HEK293 (cell line): ENCODE measurements at regions not wholly inside any gene's neighbourhood (a gene's known extent, or its start where the extent isn't known, plus 50 kb on each side); places are given as distances from the start of the nearest gene placed in this dataset.
A peak's percentile ranks its signal among the peaks of the same experiment; 100 is the strongest.
"Not testable (repeated sequence)": the region's sequence is repeated elsewhere in the genome, so short reads cannot be mapped to it uniquely, and the experiment has no call there.

Source experiments
- CTCF ChIA-PET: fragments of 350-600 bp; formaldehyde crosslinking; extraction: SDS; loops from one replicate; lab custom pipeline; 2021; ENCODE audit warnings: antibody characterized with exemption; lab: Yijun Ruan, JAX
- POLR2A ChIA-PET: fragments of 300-600 bp; formaldehyde crosslinking; extraction: SDS; loops from one replicate; lab custom pipeline; 2020; ENCODE audit warnings: antibody characterized with exemption, inconsistent platforms; lab: Yijun Ruan, JAX
- H3K27ac ChIP-seq: fragments of 200-500 bp; sonication (Bioruptor generic); 2 replicates; pipeline ENCODE4 v1.5.1; 2014; ENCODE audit warnings: low read depth, low read length, control low read depth, inconsistent platforms; ENCODE audit errors: extremely low read depth
- H3K36me3 ChIP-seq, 2 experiments: fragments of 200-500 bp in 1 of 2; sonication (Bioruptor generic) in 1 of 2; 1 replicate in 1 of 2; 2 replicates in 1 of 2; pipeline ENCODE4 v1.5.1; 2014 to 2017; ENCODE audit warnings: inconsistent platforms in 2 of 2, low read length in 2 of 2; ENCODE audit not compliant: control insufficient read depth in 2 of 2, insufficient read depth in 1 of 2
- H3K4me1 ChIP-seq: fragments of 200-500 bp; sonication (Bioruptor generic); 2 replicates; pipeline ENCODE4 v1.5.1; 2014; ENCODE audit warnings: mild to moderate bottlenecking, low read length, inconsistent platforms; ENCODE audit not compliant: control insufficient read depth, insufficient read depth
- H3K4me3 ChIP-seq: 2 replicates; pipeline ENCODE4 v1.5.1; 2011; ENCODE audit warnings: low read depth, mild to moderate bottlenecking, control low read depth, low read length, moderate library complexity
- H3K9me3 ChIP-seq: fragments of 200-500 bp; sonication (Bioruptor generic); 2 replicates; pipeline ENCODE4 v1.5.1; 2014; ENCODE audit warnings: low read depth, low read length, inconsistent platforms; ENCODE audit not compliant: control insufficient read depth, insufficient read depth
- AEBP2 ChIP-seq: fragments of 450-650 bp; formaldehyde crosslinking; IDR thresholded peaks from 2 replicates; pipeline ENCODE4 v1.5.1; 2016; ENCODE audit warnings: missing biosample characterization, missing genetic modification characterization, borderline replicate concordance
- HOXC10 ChIP-seq: sonication (generic); formaldehyde crosslinking; IDR thresholded peaks from 2 replicates; pipeline ENCODE4 v1.8.1; 2023; ENCODE audit warnings: mild to moderate bottlenecking, missing genetic modification reagents
- IKZF3 ChIP-seq: fragments of 450-650 bp; IDR thresholded peaks from 2 replicates; pipeline ENCODE4 v1.5.0; 2018; ENCODE audit warnings: missing biosample characterization, mild to moderate bottlenecking, missing genetic modification characterization, moderate library complexity
- RBAK ChIP-seq: fragments of 450-650 bp; formaldehyde crosslinking; IDR thresholded peaks from 2 replicates; pipeline ENCODE4 v1.5.1; 2016; ENCODE audit warnings: missing biosample characterization, missing genetic modification characterization
- ZNF140 ChIP-seq: fragments of 450-650 bp; formaldehyde crosslinking; IDR thresholded peaks from 2 replicates; pipeline ENCODE4 v1.5.1; 2016; ENCODE audit warnings: missing biosample characterization, missing genetic modification characterization
- ZNF16 ChIP-seq: fragments of 450-650 bp; formaldehyde crosslinking; IDR thresholded peaks from 2 replicates; pipeline ENCODE4 v1.5.1; 2016; ENCODE audit warnings: low read depth, missing biosample characterization, missing genetic modification characterization
- ZNF211 ChIP-seq: fragments of 450-650 bp; formaldehyde crosslinking; IDR thresholded peaks from 2 replicates; pipeline ENCODE4 v1.5.1; 2016; ENCODE audit warnings: low read depth, missing biosample characterization, missing genetic modification characterization
- ZNF280D ChIP-seq: fragments of 450-650 bp; formaldehyde crosslinking; IDR thresholded peaks from 2 replicates; pipeline ENCODE4 v1.5.1; 2016; ENCODE audit warnings: missing biosample characterization, missing genetic modification characterization
- ZNF366 ChIP-seq: fragments of 450-650 bp; formaldehyde crosslinking; conservative IDR thresholded peaks from 2 replicates; pipeline ENCODE4 v1.5.1; 2016; ENCODE audit warnings: missing biosample characterization, missing genetic modification characterization
- ZNF391 ChIP-seq: fragments of 450-650 bp; formaldehyde crosslinking; IDR thresholded peaks from 2 replicates; pipeline ENCODE4 v1.5.1; 2016; ENCODE audit warnings: low read depth, missing biosample characterization, missing genetic modification characterization, borderline replicate concordance
- ZNF423 ChIP-seq: fragments of 450-650 bp; formaldehyde crosslinking; IDR thresholded peaks from 2 replicates; pipeline ENCODE4 v1.5.1; 2016; ENCODE audit warnings: missing biosample characterization, missing genetic modification characterization
- ZNF561 ChIP-seq: fragments of 450-650 bp; IDR thresholded peaks from 2 replicates; pipeline ENCODE4 v1.5.1; 2018; ENCODE audit warnings: missing biosample characterization, missing genetic modification characterization, borderline replicate concordance
- ZNF571 ChIP-seq: fragments of 450-650 bp; formaldehyde crosslinking; IDR thresholded peaks from 2 replicates; pipeline ENCODE4 v1.5.0; 2017; ENCODE audit warnings: missing biosample characterization, missing genetic modification characterization
- ZNF580 ChIP-seq: fragments of 450-650 bp; formaldehyde crosslinking; IDR thresholded peaks from 2 replicates; pipeline ENCODE4 v1.5.1; 2016; ENCODE audit warnings: missing biosample characterization, missing genetic modification characterization
- ZNF654 ChIP-seq: fragments of 450-650 bp; formaldehyde crosslinking; IDR thresholded peaks from 2 replicates; pipeline ENCODE4 v1.5.1; 2016; ENCODE audit warnings: low read depth, missing biosample characterization, missing genetic modification characterization
- ZNF837 ChIP-seq: fragments of 450-650 bp; formaldehyde crosslinking; IDR thresholded peaks from 2 replicates; pipeline ENCODE4 v1.5.1; 2016; ENCODE audit warnings: missing biosample characterization, missing genetic modification characterization
- TF ChIP-seq, protein P1 (sequence below): fragments of 450-650 bp; formaldehyde crosslinking; IDR thresholded peaks from 2 replicates; pipeline ENCODE4 v1.5.1; 2017; ENCODE audit warnings: missing biosample characterization, missing genetic modification characterization
- TF ChIP-seq, protein P2 (sequence below): fragments of 450-650 bp; formaldehyde crosslinking; IDR thresholded peaks from 2 replicates; pipeline ENCODE4 v1.5.1; 2017; ENCODE audit warnings: missing biosample characterization, missing genetic modification characterization

DNA sequence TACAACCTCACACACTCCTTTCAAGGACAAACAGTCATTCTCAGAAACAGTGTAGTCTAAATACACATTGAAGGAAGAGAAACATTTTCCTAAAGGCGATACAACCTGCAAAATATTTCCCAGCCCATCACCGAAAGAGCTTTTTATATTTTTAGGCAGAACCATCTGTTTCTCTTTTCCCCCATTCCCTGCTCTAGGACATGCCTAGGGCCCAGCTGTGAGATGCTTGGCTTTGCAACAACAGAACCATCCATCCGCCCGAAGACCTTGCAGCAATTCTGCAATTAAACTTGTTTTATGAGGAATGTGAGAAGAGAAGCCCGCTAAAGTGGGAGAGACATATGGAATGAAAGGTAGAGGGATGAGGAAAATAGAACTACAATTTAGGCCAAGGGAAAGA, 105.6 kb upstream of the RFX8 start (continued):
- TF ChIP-seq AEBP2 (tag by site-specific recombination) (no peak), ZNF391 (tag by site-specific recombination) (no peak), ZNF16 (tag by site-specific recombination) (no peak), ZNF571 (no peak)
- TF ChIP-seq, protein P1, sequence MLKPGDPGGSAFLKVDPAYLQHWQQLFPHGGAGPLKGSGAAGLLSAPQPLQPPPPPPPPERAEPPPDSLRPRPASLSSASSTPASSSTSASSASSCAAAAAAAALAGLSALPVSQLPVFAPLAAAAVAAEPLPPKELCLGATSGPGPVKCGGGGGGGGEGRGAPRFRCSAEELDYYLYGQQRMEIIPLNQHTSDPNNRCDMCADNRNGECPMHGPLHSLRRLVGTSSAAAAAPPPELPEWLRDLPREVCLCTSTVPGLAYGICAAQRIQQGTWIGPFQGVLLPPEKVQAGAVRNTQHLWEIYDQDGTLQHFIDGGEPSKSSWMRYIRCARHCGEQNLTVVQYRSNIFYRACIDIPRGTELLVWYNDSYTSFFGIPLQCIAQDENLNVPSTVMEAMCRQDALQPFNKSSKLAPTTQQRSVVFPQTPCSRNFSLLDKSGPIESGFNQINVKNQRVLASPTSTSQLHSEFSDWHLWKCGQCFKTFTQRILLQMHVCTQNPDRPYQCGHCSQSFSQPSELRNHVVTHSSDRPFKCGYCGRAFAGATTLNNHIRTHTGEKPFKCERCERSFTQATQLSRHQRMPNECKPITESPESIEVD: no peak

DNA sequence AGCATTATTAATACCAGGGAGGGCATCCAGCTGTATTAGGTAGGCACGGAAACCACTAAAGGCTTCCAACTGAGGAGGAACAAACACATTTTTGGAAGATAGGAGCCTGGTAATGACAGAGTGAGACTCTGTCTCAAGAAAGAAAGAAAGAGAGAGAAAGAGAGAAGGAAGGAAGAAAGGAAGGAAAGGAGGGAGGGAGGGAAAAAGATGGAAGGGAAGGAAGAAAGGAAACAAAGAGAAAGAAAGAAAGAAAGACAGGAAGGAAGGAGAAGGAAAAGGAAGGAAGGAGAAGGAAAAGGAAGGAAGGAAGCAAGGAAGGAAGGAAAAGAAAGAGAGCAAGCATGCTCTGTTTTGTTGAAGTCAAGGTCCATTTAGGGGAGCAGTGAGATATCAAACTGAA, 103.8 kb upstream of the RFX8 start:
- H3K4me3 ChIP-seq: no peak overlapping the region
- H3K27ac ChIP-seq: no peak overlapping the region
- ChIA-PET POLR2A (no interaction called here), CTCF (no interaction called here)
- TF ChIP-seq IKZF3 (tag by site-specific recombination) (no peak), ZNF366 (tag by site-specific recombination) (peak; percentile 73)
- H3K9me3 ChIP-seq: no peaks in the 10 kb centered on the region
- H3K36me3 ChIP-seq: no peaks in the 10 kb centered on the region
- H3K4me1 ChIP-seq: no peaks in the 10 kb centered on the region

DNA sequence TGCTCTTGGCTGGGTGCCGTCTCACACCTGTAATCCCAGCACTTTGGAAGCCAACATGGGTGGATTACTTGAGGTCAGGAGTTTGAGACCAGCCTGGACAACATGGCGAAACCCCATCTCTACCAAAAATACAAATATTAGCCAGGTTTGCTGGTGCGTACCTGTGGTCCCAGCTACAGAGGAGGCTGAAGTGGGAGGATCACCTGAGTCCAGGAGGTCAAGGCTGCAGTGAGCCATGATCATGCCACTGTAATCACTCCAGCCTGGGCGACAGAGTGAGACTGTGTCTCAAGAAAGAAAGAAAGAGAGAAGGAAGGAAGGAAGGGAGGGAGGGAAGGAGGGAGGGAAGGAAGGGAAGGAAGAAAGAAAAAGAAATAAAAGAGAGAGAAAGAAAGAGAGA, 103.2 kb upstream of the RFX8 start:
- H3K27ac ChIP-seq, H3K4me1 ChIP-seq, POLR2A ChIA-PET, H3K9me3 ChIP-seq, CTCF ChIA-PET, H3K4me3 ChIP-seq, H3K36me3 ChIP-seq: not testable (repeated sequence)

- ChIA-PET CTCF (interaction anchor here (0.7 kb wide), 1 partner anchor 59 kb away, joined by 5 read pairs; no protein-coding TSS in a partner anchor), POLR2A (no interaction called here)
- Histone ChIP-seq H3K27ac (no peak overlapping the region), H3K9me3 (no peaks in the 10 kb centered on the region), H3K4me1 (no peaks in the 10 kb centered on the region), H3K36me3 (no peaks in the 10 kb centered on the region), H3K4me3 (no peak overlapping the region)
- TF ChIP-seq, protein P2, sequence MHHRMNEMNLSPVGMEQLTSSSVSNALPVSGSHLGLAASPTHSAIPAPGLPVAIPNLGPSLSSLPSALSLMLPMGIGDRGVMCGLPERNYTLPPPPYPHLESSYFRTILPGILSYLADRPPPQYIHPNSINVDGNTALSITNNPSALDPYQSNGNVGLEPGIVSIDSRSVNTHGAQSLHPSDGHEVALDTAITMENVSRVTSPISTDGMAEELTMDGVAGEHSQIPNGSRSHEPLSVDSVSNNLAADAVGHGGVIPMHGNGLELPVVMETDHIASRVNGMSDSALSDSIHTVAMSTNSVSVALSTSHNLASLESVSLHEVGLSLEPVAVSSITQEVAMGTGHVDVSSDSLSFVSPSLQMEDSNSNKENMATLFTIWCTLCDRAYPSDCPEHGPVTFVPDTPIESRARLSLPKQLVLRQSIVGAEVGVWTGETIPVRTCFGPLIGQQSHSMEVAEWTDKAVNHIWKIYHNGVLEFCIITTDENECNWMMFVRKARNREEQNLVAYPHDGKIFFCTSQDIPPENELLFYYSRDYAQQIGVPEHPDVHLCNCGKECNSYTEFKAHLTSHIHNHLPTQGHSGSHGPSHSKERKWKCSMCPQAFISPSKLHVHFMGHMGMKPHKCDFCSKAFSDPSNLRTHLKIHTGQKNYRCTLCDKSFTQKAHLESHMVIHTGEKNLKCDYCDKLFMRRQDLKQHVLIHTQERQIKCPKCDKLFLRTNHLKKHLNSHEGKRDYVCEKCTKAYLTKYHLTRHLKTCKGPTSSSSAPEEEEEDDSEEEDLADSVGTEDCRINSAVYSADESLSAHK: no peak
- TF ChIP-seq ZNF423 (no peak), ZNF211 (tag by site-specific recombination) (no peak), ZNF580 (tag by site-specific recombination) (no peak), ZNF654 (tag by site-specific recombination) (no peak), ZNF366 (tag by site-specific recombination) (no peak), ZNF837 (tag by site-specific recombination) (no peak), ZNF561 (tag by site-specific recombination) (no peak), HOXC10 (CRISPR knock-in tag) (no peak), RBAK (tag by site-specific recombination) (no peak), ZNF280D (tag by site-specific recombination) (no peak), ZNF140 (tag by site-specific recombination) (no peak)
Observed at GRCh38 chr2:101577173-101577572, 102.3 kb upstream of the RFX8 start.
